Activated CD8-positive, alpha-beta memory T cell treated with anti-CD3 and anti-CD28 coated beads, Interleukin-2, amount 50 U/mL, for 24 hours (primary cell): ENCODE measurements at regions not wholly inside any gene's neighbourhood (a gene's known extent, or its start where the extent isn't known, plus 50 kb on each side); places are given as distances from the start of the nearest gene placed in this dataset.

Source experiments
- DNase-seq: peaks from one replicate; pipeline ENCODE4 v3.0.0-alpha.2; 2020; ENCODE audit errors: extremely low read depth

DNA sequence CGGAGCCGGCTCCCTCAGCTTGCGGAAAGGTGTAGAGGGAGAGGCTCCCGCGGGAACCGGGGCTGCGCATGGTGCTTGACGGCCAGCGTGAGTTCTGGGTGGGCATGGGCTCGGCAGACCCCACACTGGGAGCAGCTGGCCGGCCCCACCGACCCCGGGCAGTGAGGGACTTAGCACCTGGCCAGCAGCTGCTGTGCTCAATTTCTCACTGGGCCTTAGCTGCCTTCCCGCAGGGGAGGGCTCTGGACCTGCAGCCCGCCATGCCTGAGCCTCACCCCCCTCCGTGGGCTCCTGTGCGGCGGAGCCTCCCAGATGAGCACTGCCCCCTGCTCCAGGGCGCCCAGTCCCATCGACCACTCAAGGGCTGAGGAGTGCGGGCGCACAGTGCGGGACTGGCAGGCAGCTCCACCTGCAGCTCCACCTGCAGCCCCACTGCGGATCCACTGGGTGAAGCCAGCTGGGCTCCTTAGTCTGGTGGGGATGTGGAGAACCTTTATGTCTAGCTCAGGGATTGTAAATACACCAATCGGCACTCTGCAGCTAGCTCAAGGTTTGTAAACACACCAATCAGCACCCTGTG lies 1141.8 kb downstream of the PCDH17 start:
- DNase-seq = no peak

GRCh38 chr13:58782736-58783135 lies 1151.2 kb downstream of the PCDH17 start:
- no peak for DNase-seq

DNA sequence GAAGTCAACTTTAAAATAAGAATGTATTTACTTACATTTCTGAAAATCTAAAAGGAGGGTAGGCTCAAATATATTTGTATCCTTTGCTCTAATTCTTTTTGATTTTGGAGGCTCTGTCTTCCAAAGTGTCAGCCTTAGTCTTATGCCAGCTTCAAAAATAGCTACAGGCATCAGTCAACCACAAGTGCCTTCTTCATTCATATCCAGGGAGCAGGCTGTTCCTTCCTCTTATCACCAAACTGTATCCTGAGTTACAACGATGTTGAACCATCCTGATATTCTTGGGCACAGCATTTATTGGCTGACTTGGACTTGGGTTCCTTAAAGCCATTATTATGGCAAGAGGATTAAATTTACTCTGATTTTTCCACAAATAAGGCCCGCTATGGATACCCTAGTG lies 1161.3 kb downstream of the PCDH17 start:
- DNase-seq = no peak

DNA sequence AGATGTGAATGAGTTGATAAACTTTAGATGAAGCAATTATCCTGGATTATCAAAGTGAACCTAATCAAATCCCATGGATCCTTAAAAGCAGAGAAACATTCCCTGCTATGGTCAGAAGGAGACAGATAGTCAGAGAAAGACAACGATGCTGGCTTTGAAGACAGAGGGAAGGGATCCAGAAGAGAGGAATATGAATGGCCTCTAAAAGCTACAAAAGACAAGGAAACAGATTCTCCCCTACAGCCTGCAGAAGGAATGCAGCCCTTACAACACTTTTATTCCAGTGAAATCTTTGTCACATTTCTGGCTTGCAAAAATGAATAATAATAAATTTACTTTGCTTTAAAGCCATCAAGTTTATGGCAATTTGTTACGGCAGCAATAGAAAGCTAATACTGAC lies 1164.2 kb downstream of the PCDH17 start:
- no peak for DNase-seq

GRCh38 chr13:58804832-58805231 lies 1173.3 kb downstream of the PCDH17 start:
- no peak for DNase-seq

DNA sequence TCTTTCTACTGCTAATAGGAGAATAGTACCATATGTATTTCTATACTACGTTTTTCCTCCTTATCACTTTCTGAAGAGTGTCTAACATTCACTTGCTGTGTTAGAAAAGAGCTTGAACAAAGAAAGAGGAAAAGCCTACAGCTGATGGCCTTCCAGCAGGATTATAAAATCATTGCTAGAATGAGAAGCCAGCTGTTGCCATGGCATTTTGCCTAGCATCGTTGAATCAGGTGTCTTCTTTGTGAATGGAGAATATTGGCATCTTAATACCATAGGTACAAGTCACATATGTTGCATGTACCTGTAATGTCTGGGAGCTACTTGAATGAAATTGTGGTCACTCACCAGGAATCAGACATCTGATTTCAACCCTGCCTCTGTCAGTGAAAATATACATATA lies 1174.9 kb downstream of the PCDH17 start:
- no peak for DNase-seq

DNA sequence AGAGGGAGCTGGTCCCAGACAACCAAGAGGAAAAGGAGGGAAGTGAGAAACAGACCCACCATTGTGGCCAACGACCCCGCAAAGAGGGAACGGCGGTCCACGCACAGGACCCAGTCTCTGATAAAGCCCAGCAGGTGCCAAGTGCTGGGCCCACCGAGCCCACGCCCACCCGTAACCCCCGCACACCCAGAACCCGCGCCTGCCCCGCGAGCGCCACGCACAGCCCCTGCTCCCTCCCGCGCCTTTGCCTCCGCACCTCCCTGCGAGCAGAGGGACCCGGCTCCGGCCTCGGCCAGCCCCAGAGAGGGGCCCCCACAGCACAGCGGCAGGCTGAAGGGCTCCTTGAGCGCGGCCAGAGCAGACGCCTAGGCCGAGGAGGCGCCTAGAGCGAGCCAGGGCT lies 1192.2 kb downstream of the PCDH17 start:
- DNase-seq = no peak

DNA sequence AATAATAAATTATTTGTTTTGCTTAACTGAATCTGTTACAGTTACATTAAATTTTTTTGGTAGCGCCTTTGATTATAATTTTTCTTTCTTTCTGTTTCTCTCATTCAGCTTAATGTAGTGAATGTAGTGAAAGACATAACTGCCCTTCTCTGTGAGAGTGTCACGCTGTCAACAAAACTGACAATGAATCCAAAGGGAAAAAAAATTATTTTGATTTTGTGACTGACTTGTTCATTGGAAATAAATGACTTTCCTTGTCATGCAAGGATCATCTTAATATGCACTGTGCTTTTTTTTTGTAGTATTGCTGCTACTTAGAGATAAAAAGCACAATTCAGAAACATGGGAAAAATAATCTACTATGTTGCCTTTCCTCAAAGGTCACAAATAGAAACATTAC lies 1196.4 kb downstream of the PCDH17 start:
- DNase-seq = no peak

DNA sequence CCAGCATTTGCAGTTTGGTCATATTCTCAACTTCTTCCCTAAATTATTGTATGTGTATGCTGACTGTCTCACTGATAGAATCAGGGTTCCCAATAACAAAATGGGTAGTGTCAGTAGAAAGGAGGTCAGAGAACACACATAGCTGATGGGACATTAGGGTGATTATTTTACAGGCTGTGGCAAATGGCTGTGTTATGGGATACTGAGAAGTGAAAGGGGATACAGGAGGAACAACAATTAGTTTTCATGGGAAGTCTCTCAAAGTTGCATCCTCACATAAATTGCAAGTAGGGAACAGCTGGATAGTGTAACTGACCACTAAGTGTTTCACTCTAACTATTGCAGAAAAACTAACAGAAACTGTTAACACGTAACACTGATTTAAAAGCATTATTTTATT lies 1199.3 kb downstream of the PCDH17 start:
- no peak for DNase-seq

- no peak for DNase-seq
Measured at GRCh38 chr13:58838615-58839014, 1207.1 kb downstream of the PCDH17 start.

DNA sequence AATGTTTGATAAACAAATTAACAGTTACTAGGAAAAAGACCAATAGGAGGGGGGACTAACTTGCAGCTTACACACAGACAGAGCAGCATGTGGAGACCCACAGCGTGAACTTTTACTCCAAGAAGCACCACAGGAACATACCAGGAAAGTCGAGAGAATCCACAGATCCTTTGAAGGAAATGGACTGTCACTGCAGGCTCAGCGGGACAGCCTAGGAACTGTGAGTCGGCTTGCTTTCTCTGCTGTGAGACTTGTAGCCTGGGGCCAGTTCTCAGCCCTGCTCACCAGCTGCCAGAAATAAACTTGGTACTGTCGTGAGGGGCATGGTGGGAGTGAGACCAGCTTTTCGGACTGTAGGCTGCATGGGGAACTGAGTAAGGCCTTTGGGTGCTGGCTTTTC lies 1211.5 kb downstream of the PCDH17 start:
- no peak for DNase-seq

DNA sequence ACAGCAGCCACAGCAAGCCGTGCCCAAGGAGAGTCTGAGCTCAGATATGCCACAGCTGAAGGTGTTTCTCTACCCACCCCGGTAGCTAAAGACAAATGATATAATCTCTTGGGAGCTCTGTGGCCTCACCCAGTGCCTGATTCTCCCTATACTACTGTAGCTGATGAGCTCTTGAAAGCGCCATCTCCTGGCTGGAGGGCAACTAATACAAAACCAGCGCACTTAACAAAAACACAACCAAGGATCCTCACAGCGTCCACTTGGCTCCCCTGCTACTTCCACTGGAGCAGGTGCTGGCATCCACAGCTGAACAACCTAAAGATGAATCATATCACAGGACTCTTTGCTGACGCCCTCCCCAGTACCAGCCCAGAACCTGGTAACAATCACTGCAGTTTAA lies 1212.0 kb downstream of the PCDH17 start:
- no peak for DNase-seq

GRCh38 chr13:58850161-58850560 lies 1218.6 kb downstream of the PCDH17 start:
- no peak for DNase-seq

DNA sequence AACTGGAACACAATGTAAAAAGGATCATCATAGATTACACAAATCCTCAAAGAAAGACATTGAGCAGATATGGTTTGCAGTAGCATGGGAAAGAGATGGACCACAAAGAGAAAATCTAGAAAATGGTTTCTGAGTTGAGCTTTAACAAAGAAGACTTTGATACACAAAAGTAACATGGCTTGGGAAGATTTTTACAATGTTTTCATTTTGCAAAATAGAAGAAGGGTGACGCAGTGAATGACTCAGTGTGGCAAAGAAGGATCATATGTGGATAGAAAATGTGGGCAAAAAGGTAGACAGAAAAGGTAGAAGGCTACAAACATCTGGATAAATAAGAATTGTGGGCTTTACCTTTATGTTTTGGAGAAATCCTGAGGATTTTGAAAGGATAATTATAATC lies 1220.5 kb downstream of the PCDH17 start:
- no peak for DNase-seq

DNA sequence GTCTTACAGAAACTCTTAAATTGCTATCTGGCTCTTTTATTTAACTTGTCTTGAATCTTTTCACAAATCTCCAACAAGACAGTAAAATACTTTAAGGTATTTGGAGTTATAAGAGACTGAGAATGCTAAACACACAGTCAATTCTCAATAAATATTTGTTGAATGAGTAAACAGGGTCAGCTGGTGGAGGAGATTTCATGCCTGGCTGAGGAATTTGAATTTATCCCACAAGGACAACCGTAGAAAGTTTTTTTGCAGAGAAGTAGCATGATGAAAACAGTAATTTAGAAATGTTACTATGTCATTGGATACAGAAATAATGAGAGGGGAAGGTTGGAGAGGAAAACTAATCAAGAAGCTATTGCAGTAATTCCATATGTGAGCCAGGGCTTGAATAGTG lies 1223.7 kb downstream of the PCDH17 start:
- DNase-seq = no peak

GRCh38 chr13:58858870-58859371 lies 1227.4 kb downstream of the PCDH17 start:
- no peak for DNase-seq

GRCh38 chr13:58865286-58865685 lies 1233.7 kb downstream of the PCDH17 start:
- no peak for DNase-seq

DNA sequence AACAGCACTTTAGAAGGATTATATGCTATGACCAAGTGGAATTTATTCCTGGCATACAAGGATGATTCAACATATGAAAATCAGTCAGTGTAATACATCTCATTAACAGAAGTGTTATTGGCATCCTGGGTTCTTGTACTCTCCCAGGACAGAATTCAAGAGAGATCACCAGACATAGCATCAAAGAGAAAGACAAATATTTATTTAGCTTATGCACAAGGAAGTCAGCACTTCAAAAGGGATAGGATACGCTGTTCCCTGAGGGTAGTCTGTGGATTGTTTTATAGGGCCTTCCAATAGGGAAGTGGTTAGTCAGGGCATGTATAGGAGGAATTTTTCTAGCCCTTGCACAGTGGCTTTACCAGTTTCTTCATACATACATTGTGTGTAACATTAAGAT lies 1238.0 kb downstream of the PCDH17 start:
- DNase-seq = no peak

GRCh38 chr13:58876473-58876872 lies 1244.9 kb downstream of the PCDH17 start:
- DNase-seq = no peak

- DNase-seq = no peak
Measured at GRCh38 chr13:58879114-58879513, 1247.6 kb downstream of the PCDH17 start.

- no peak for DNase-seq
Measured at GRCh38 chr13:58882516-58882915, 1251.0 kb downstream of the PCDH17 start.

DNA sequence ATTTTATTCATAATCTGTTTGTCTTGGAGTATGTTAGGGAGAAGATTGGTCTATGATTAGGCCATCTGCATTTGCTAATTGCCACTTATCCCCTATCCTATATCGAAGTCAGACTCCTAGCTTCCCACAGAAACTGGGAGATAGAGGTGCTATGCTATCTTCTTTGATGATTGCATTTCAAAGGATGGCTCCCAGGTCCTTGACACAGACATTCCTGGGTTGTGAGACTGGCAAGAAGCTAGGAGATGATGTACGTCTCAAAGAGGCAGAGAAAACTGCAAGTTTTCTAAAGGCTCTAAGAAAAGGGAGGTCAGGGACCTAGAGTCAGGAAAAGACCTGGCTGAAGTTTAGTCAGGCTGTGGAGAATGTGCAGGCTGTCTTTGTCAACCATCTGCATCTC lies 1251.9 kb downstream of the PCDH17 start:
- no peak for DNase-seq

GRCh38 chr13:58884353-58885209 lies 1253.0 kb downstream of the PCDH17 start:
- no peak for DNase-seq
